GM21737 (cell line): ENCODE measurements at regions not wholly inside any gene's neighbourhood (a gene's known extent, or its start where the extent isn't known, plus 50 kb on each side); places are given as distances from the start of the nearest gene placed in this dataset.

Source experiments
- ATAC-seq: cut with Tn5 transposase; IDR thresholded peaks from one replicate; pipeline ENCODE4 v1.9.1; 2021; ENCODE audit warnings: mild to moderate bottlenecking, moderate library complexity; ENCODE audit not compliant: unreplicated experiment

GRCh38 chr5:93800988-93801811 is 59.8 kb upstream of the POU5F2 start:
- no peak for ATAC-seq

GRCh38 chr5:93794954-93795353 is 53.6 kb upstream of the POU5F2 start:
- ATAC-seq, result no peak

DNA sequence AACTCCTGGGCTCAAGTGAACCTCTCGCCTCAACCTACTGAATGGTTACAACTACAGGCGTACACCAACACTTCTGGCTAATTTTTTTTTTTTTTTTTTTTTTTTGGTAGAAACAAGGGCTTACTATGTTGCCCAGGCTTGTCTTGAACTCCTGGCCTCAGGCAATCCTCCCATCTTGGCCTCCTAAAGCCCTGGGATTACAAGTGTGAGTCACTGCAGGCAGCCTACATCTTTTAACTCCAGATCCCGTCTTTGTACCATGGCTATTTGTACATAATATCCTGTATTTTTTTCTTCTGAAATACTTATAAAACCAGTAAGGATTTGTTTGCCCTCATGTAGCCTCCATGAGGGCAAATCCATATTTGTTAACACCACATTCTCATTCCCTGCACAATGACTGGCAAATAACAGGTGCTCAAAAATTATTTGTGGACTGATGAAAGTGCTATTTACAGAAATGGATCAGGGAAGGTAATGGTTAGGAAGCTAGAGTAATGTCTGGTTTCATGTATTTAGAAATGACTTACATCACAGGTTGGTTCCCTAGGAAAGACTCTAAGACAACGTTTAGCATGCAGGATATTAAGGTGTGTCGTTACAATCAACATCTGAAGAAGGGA is 51.9 kb upstream of the POU5F2 start:
- ATAC-seq, result no peak

GRCh38 chr5:93791518-93791972 is 50.1 kb upstream of the POU5F2 start:
- no peak for ATAC-seq
